H9 (cell line): ENCODE measurements at regions not wholly inside any gene's neighbourhood (a gene's known extent, or its start where the extent isn't known, plus 50 kb on each side); places are given as distances from the start of the nearest gene placed in this dataset.

ENCODE experiments used
- DNase-seq: peaks from one replicate; pipeline ENCODE4 v3.0.0-alpha.2; 2017
- H2AFZ ChIP-seq: one replicate; pipeline ENCODE4 v1.6.1; 2013; ENCODE audit warnings: mild to moderate bottlenecking, low read length, control low read depth, moderate library complexity
- H2AK5ac ChIP-seq: 2 replicates; pipeline ENCODE4 v1.6.1; 2013; ENCODE audit warnings: low read length, control low read depth, mixed read lengths; ENCODE audit not compliant: insufficient read length
- H2BK120ac ChIP-seq: one replicate; pipeline ENCODE4 v1.6.1; 2013; ENCODE audit warnings: low read depth, mild to moderate bottlenecking, low read length, control low read depth, inconsistent platforms; ENCODE audit not compliant: poor library complexity, severe bottlenecking
- H2BK12ac ChIP-seq: 2 replicates; pipeline ENCODE4 v1.6.1; 2013; ENCODE audit warnings: low read length, control low read depth, mixed read lengths, low read depth; ENCODE audit not compliant: insufficient read length
- H2BK15ac ChIP-seq: 2 replicates; pipeline ENCODE4 v1.6.1; 2013; ENCODE audit warnings: low read depth, low read length, control low read depth
- H2BK20ac ChIP-seq: one replicate; pipeline ENCODE4 v1.6.1; 2013; ENCODE audit warnings: low read depth, mild to moderate bottlenecking, low read length, control low read depth, inconsistent platforms; ENCODE audit not compliant: poor library complexity, severe bottlenecking
- H2BK5ac ChIP-seq: 2 replicates; pipeline ENCODE4 v1.6.1; 2013; ENCODE audit warnings: low read length, control low read depth, mixed read lengths; ENCODE audit not compliant: insufficient read length
- H3K14ac ChIP-seq: 2 replicates; pipeline ENCODE4 v1.6.1; 2013; ENCODE audit warnings: low read length, control low read depth; ENCODE audit not compliant: insufficient read depth
- H3K18ac ChIP-seq: 2 replicates; pipeline ENCODE4 v1.6.1; 2013; ENCODE audit warnings: low read depth, mild to moderate bottlenecking, mixed read lengths, low read length, control low read depth; ENCODE audit not compliant: insufficient read length
- H3K23ac ChIP-seq: 2 replicates; pipeline ENCODE4 v1.6.1; 2013; ENCODE audit warnings: low read length, control low read depth, mixed read lengths, low read depth; ENCODE audit not compliant: insufficient read length
- H3K23me2 ChIP-seq: 2 replicates; pipeline ENCODE4 v1.6.1; 2013; ENCODE audit warnings: low read depth, mild to moderate bottlenecking, mixed read lengths, low read length, control low read depth; ENCODE audit not compliant: insufficient read length, poor library complexity, severe bottlenecking
- H3K27ac ChIP-seq: 2 replicates; pipeline ENCODE4 v1.5.1; 2013; ENCODE audit warnings: low read length, control low read depth, mixed read lengths, low read depth; ENCODE audit not compliant: insufficient read length
- H3K27me3 ChIP-seq: 2 replicates; pipeline ENCODE4 v1.6.1; 2013; ENCODE audit warnings: low read length, control low read depth, inconsistent platforms; ENCODE audit not compliant: insufficient read depth
- H3K4ac ChIP-seq: 2 replicates; pipeline ENCODE4 v1.6.1; 2013; ENCODE audit warnings: low read depth, mild to moderate bottlenecking, control low read depth, inconsistent platforms, low read length, moderate library complexity
- H3K4me1 ChIP-seq: 2 replicates; pipeline ENCODE4 v1.6.1; 2013; ENCODE audit warnings: low read length, control low read depth, inconsistent platforms; ENCODE audit not compliant: insufficient read depth
- H3K4me2 ChIP-seq: 2 replicates; pipeline ENCODE4 v1.6.1; 2013; ENCODE audit warnings: low read length, control low read depth, mixed read lengths; ENCODE audit not compliant: insufficient read length, insufficient read depth
- H3K56ac ChIP-seq: 2 replicates; pipeline ENCODE4 v1.6.1; 2013; ENCODE audit warnings: low read depth, mild to moderate bottlenecking, mixed read lengths, low read length, control low read depth; ENCODE audit not compliant: insufficient read length
- H3K79me1 ChIP-seq: 2 replicates; pipeline ENCODE4 v1.6.1; 2013; ENCODE audit warnings: low read depth, mild to moderate bottlenecking, moderate library complexity, low read length, control low read depth, inconsistent platforms; ENCODE audit not compliant: insufficient read depth, poor library complexity, severe bottlenecking
- H3K79me2 ChIP-seq: 2 replicates; pipeline ENCODE4 v1.6.1; 2013; ENCODE audit warnings: low read length, control low read depth, inconsistent platforms; ENCODE audit not compliant: insufficient read depth
- H3K9ac ChIP-seq: 2 replicates; pipeline ENCODE4 v1.6.1; 2013; ENCODE audit warnings: low read length, control low read depth, mixed read lengths; ENCODE audit not compliant: insufficient read length; ENCODE audit errors: extremely low read depth
- H3K9me3 ChIP-seq: one replicate; pipeline ENCODE4 v1.6.1; 2013; ENCODE audit warnings: low read depth, low read length, inconsistent platforms; ENCODE audit not compliant: control insufficient read depth
- H3T11ph ChIP-seq: one replicate; pipeline ENCODE4 v1.6.1; 2013; ENCODE audit warnings: mild to moderate bottlenecking, low read length, control low read depth, inconsistent platforms
- H4K20me1 ChIP-seq: one replicate; pipeline ENCODE4 v1.6.1; 2013; ENCODE audit not compliant: control insufficient read depth, insufficient read length, insufficient read depth
- H4K5ac ChIP-seq: 2 replicates; pipeline ENCODE4 v1.6.1; 2013; ENCODE audit warnings: low read depth, mild to moderate bottlenecking, mixed read lengths, low read length, control low read depth; ENCODE audit not compliant: insufficient read length
- H4K8ac ChIP-seq: replicated peaks from 2 replicates; pipeline ENCODE4 v1.6.1; 2013; ENCODE audit warnings: low read length, control low read depth, mixed read lengths, low read depth; ENCODE audit not compliant: insufficient read length
- H4K91ac ChIP-seq: 2 replicates; pipeline ENCODE4 v1.6.1; 2013; ENCODE audit warnings: low read depth, mild to moderate bottlenecking, moderate library complexity, mixed read lengths, low read length, control low read depth; ENCODE audit not compliant: insufficient read length
- H3K27ac Mint-ChIP-seq, 3 experiments: 2 replicates in 2 of 3; 3 replicates in 1 of 3; pipeline ENCODE4 v1.8.0; 2020 to 2021; ENCODE audit warnings: mixed read lengths in 3 of 3, mild to moderate bottlenecking in 1 of 3, moderate library complexity in 1 of 3
- H3K27me3 Mint-ChIP-seq: 2 replicates; pipeline ENCODE4 v1.8.0; 2021; ENCODE audit warnings: low read depth, mild to moderate bottlenecking, moderate library complexity, mixed read lengths
- H3K36me3 Mint-ChIP-seq, 3 experiments: 2 replicates in 2 of 3; 3 replicates in 1 of 3; pipeline ENCODE4 v1.8.0; 2020 to 2021; ENCODE audit warnings: low read depth in 3 of 3, mixed read lengths in 3 of 3; ENCODE audit not compliant: insufficient read depth in 1 of 3
- H3K4me1 Mint-ChIP-seq, 2 experiments: 2 replicates each; pipeline ENCODE4 v1.8.0; 2020; ENCODE audit warnings: mixed read lengths in 2 of 2
- H3K4me3 Mint-ChIP-seq, 2 experiments: 2 replicates in 1 of 2; 3 replicates in 1 of 2; pipeline ENCODE4 v1.8.0; 2020 to 2021; ENCODE audit warnings: mild to moderate bottlenecking in 2 of 2, mixed read lengths in 2 of 2, moderate library complexity in 1 of 2
- H3K9me3 Mint-ChIP-seq, 2 experiments: 2 replicates in 1 of 2; 3 replicates in 1 of 2; pipeline ENCODE4 v1.8.0; 2020; ENCODE audit warnings: mild to moderate bottlenecking in 2 of 2, mixed read lengths in 2 of 2, moderate library complexity in 1 of 2
- WGBS: extraction: QIAGEN DNeasy Blood & Tissue Kit; methylation state at CpG from one replicate; pipeline ENCODE4 v1.1.7; 2013; ENCODE audit warnings: missing lambda C conversion rate, low lambda C conversion rate, mixed read lengths; ENCODE audit not compliant: insufficient read length; ENCODE audit errors: extremely low coverage; 5-methylcytosine and 5-hydroxymethylcytosine counted together
- TF ChIP-seq, protein P1 (sequence below): fragments of 200-600 bp; sonication (generic); conservative IDR thresholded peaks from 3 replicates; pipeline ENCODE4 v1.8.0; 2021; ENCODE audit warnings: antibody characterized with exemption, mild to moderate bottlenecking

DNA sequence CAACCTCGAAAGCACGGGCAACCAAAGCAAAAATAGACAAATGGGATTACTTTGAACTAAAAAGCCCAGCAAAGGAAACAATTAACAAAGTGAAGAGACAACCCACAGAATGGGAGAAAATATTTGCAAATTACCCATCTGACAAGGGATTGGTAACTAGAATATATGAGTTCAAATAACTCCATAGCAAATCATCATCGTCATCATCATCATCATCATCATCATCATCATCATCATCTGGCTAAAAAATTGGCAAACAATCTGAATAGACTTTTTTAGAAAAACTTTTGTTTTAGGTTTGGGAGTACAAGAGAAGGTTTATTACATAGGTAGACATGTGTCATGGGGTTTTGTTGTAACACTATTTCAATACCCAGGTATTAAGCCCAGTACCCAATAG, 1239.3 kb upstream of the FAM98A start:
- no peak overlapping the region for H3K23ac ChIP-seq
- H2BK12ac ChIP-seq, result no peak overlapping the region
- no peak overlapping the region for H3K4me3 Mint-ChIP-seq
- no peaks in the 10 kb centered on the region for H3K27me3 ChIP-seq
- no peaks in the 10 kb centered on the region for H3K4me1 Mint-ChIP-seq
- no peak overlapping the region for H3K27ac ChIP-seq
- H4K8ac ChIP-seq, result no peak overlapping the region
- no peak overlapping the region for H2AFZ ChIP-seq
- no peak for DNase-seq
- no peak overlapping the region for H3K27ac Mint-ChIP-seq
- no peak overlapping the region for H3K4me2 ChIP-seq
- no peak overlapping the region for H3K18ac ChIP-seq
- H2BK5ac ChIP-seq, result no peak overlapping the region
- H4K91ac ChIP-seq, result no peak overlapping the region
- H3K79me1 ChIP-seq, result no peaks in the 10 kb centered on the region
- H4K5ac ChIP-seq, result no peak overlapping the region
- H3K27me3 Mint-ChIP-seq, result no peaks in the 10 kb centered on the region
- H3K36me3 Mint-ChIP-seq, result peaks cover 0 to 14% (median 0%) of the 10 kb centered on the region in 3 experiments; a peak in 2 of 7 replicates
- H3K9me3 Mint-ChIP-seq, result peaks cover 8 to 17% of the 10 kb centered on the region in 2 experiments
- H3K4me1 ChIP-seq, result no peaks in the 10 kb centered on the region
- H3K79me2 ChIP-seq, result no peaks in the 10 kb centered on the region
- no peak overlapping the region for H2AK5ac ChIP-seq
- TF ChIP-seq, protein P1, sequence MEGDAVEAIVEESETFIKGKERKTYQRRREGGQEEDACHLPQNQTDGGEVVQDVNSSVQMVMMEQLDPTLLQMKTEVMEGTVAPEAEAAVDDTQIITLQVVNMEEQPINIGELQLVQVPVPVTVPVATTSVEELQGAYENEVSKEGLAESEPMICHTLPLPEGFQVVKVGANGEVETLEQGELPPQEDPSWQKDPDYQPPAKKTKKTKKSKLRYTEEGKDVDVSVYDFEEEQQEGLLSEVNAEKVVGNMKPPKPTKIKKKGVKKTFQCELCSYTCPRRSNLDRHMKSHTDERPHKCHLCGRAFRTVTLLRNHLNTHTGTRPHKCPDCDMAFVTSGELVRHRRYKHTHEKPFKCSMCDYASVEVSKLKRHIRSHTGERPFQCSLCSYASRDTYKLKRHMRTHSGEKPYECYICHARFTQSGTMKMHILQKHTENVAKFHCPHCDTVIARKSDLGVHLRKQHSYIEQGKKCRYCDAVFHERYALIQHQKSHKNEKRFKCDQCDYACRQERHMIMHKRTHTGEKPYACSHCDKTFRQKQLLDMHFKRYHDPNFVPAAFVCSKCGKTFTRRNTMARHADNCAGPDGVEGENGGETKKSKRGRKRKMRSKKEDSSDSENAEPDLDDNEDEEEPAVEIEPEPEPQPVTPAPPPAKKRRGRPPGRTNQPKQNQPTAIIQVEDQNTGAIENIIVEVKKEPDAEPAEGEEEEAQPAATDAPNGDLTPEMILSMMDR, result no peak
- H3K14ac ChIP-seq, result no peak overlapping the region
- H2BK15ac ChIP-seq, result no peak overlapping the region
- no peaks in the 10 kb centered on the region for H3K23me2 ChIP-seq
- no peaks in the 10 kb centered on the region for H3K9me3 ChIP-seq
- no peak overlapping the region for H3K9ac ChIP-seq
- no peak overlapping the region for H3K56ac ChIP-seq
- no peak overlapping the region for H2BK120ac ChIP-seq
- H3T11ph ChIP-seq, result no peak overlapping the region
- no peak overlapping the region for H2BK20ac ChIP-seq
- WGBS, result no CpG with 5 or more reads among the region's 3 CpGs
- no peak overlapping the region for H3K4ac ChIP-seq
- H4K20me1 ChIP-seq, result no peaks in the 10 kb centered on the region
